HEK293 (cell line): ENCODE measurements at regions not wholly inside any gene's neighbourhood (a gene's known extent, or its start where the extent isn't known, plus 50 kb on each side); places are given as distances from the start of the nearest gene placed in this dataset.

ENCODE experiments used
- BCL11B ChIP-seq: fragments of 450-650 bp; formaldehyde crosslinking; IDR thresholded peaks from 2 replicates; pipeline ENCODE4 v1.5.1; 2016; ENCODE audit warnings: low read depth, missing biosample characterization, missing genetic modification characterization
- CTCF ChIP-seq: fragments of 450-650 bp; formaldehyde crosslinking; IDR thresholded peaks from 2 replicates; pipeline ENCODE4 v1.5.1; 2016; ENCODE audit warnings: missing biosample characterization, missing genetic modification characterization
- FEZF1 ChIP-seq: fragments of 450-650 bp; formaldehyde crosslinking; IDR thresholded peaks from 2 replicates; pipeline ENCODE4 v1.5.1; 2016; ENCODE audit warnings: missing biosample characterization, missing genetic modification characterization
- SCRT1 ChIP-seq: fragments of 450-650 bp; formaldehyde crosslinking; IDR thresholded peaks from 2 replicates; pipeline ENCODE4 v1.5.1; 2016; ENCODE audit warnings: missing biosample characterization, missing genetic modification characterization, borderline replicate concordance
- TCF7L2 ChIP-seq: IDR thresholded peaks from 2 replicates; pipeline ENCODE4 v1.6.1; 2011; ENCODE audit warnings: low read depth, mild to moderate bottlenecking, inconsistent platforms, low read length, moderate library complexity, borderline replicate concordance
- ZBTB1 ChIP-seq: fragments of 450-650 bp; formaldehyde crosslinking; IDR thresholded peaks from 2 replicates; pipeline ENCODE4 v1.5.1; 2016; ENCODE audit warnings: missing biosample characterization, missing genetic modification characterization
- ZEB2 ChIP-seq: fragments of 450-650 bp; formaldehyde crosslinking; IDR thresholded peaks from 2 replicates; pipeline ENCODE4 v1.5.1; 2016; ENCODE audit warnings: missing biosample characterization, missing genetic modification characterization
- ZNF239 ChIP-seq: fragments of 450-650 bp; formaldehyde crosslinking; IDR thresholded peaks from 2 replicates; pipeline ENCODE4 v1.5.1; 2016; ENCODE audit warnings: missing biosample characterization, missing genetic modification characterization
- ZNF416 ChIP-seq: fragments of 450-650 bp; formaldehyde crosslinking; IDR thresholded peaks from 2 replicates; pipeline ENCODE4 v1.5.1; 2016; ENCODE audit warnings: missing biosample characterization, missing genetic modification characterization
- ZNF701 ChIP-seq: fragments of 450-650 bp; formaldehyde crosslinking; IDR thresholded peaks from 2 replicates; pipeline ENCODE4 v1.5.1; 2016; ENCODE audit warnings: missing biosample characterization, missing genetic modification characterization
- ZNF785 ChIP-seq: fragments of 450-650 bp; formaldehyde crosslinking; IDR thresholded peaks from 2 replicates; pipeline ENCODE4 v1.5.1; 2016; ENCODE audit warnings: missing biosample characterization, missing genetic modification characterization
- ZSCAN4 ChIP-seq: fragments of 450-650 bp; formaldehyde crosslinking; IDR thresholded peaks from 2 replicates; pipeline ENCODE4 v1.5.1; 2017; ENCODE audit warnings: missing biosample characterization, missing genetic modification characterization

- TF ChIP-seq CTCF (no peak), ZEB2 (tag by site-specific recombination) (no peak), ZNF701 (no peak), ZNF785 (no peak), TCF7L2 (no peak), FEZF1 (no peak), SCRT1 (no peak), ZSCAN4 (tag by site-specific recombination) (no peak), BCL11B (tag by site-specific recombination) (no peak), ZBTB1 (tag by site-specific recombination) (no peak), ZNF239 (tag by site-specific recombination) (no peak), ZNF416 (tag by site-specific recombination) (no peak)
Measured at GRCh38 chr10:52394246-52394645, 80.2 kb downstream of the DKK1 start.
